HG03175 (cell line): ENCODE measurements at regions not wholly inside any gene's neighbourhood (a gene's known extent, or its start where the extent isn't known, plus 50 kb on each side); places are given as distances from the start of the nearest gene placed in this dataset.
"Not testable (repeated sequence)": the region's sequence is repeated elsewhere in the genome, so short reads cannot be mapped to it uniquely, and the experiment has no call there.

ENCODE experiments used
- ATAC-seq: cut with Tn5 transposase; IDR thresholded peaks from one replicate; pipeline ENCODE4 v1.9.1; 2021; ENCODE audit warnings: mild to moderate bottlenecking, moderate library complexity; ENCODE audit not compliant: unreplicated experiment

GRCh38 chr13:18322821-18323220 is 858.8 kb downstream of the TUBA3C start:
- not testable (repeated sequence) for ATAC-seq

DNA sequence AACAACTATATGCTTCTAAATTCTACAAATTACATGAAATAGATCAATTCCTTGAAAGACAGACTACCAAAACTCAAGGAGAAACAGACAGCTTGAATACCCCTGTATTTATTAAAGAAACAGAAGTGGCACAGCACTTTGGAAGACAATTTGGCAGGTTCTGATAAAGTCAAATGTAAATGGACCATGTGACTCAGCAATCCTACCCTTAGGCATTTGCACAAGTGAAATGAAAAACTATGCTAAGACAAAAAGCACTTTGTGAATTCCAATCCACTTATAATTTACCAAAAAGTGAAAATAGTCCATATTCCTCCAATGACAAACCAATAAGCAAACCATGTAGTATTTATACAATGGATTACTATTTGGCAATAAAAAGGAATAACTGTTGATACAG is 862.0 kb downstream of the TUBA3C start:
- not testable (repeated sequence) for ATAC-seq

- ATAC-seq, result not testable (repeated sequence)
Observed at GRCh38 chr13:18303240-18303813, 878.3 kb downstream of the TUBA3C start.

DNA sequence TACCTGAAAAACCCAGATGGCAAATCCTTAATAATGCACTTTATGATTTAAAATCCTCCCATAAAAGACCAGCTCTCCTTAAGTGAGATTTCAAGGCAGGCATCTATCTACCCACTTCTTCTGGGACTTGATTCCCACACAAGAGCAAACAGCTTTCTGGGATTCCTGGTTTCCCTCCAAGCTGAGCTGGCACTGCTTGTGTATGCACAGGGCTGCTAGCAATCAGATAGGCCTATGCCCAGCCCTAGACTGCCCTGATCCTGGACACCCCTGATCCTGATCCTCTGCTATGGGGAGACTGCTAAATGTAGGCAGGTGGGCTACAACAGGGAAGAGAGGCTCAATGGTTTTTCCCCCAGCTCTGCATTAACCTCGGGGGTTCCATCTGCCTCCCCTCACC is 880.7 kb downstream of the TUBA3C start:
- not testable (repeated sequence) for ATAC-seq

DNA sequence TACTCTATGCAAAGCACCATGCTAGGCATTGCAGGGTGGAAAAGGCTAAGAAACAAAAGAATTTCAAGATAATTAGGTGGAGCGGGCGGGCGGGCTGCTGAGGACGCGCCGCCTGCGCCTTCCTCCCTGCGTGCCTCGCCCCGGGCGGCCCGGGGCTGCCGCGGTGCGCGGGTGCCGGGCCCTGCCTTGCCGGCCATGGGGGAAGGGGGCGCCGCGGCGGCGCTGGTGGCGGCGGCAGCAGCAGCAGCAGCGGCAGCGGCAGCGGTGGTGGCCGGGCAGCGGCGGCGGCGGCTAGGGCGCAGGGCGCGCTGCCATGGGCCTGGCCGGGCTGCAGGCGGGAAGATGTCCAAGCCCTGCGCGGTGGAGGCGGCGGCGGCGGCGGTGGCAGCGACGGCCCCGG is 884.3 kb downstream of the TUBA3C start:
- ATAC-seq, result not testable (repeated sequence)

- not testable (repeated sequence) for ATAC-seq
Observed at GRCh38 chr13:18296617-18297016, 885.0 kb downstream of the TUBA3C start.

DNA sequence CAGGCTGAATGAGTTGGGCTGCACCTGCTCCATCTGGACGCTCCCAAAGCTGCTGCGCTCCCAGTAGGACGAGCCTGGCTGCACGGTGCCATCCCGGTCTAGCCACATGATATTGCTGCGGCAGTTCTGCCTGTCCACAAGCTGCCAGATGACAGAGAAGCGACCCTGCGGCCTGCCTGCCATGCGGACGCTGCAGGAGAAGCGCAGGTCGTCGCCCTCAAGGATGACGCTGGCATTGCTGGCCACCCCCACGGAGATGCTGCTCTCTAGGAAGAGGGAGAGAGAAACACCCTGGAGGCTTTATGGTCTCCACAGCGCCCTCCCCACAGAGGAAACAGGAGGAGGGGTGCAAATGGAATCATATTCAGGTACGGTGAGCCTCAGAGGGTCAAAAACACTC is 887.3 kb downstream of the TUBA3C start:
- ATAC-seq, result not testable (repeated sequence)

DNA sequence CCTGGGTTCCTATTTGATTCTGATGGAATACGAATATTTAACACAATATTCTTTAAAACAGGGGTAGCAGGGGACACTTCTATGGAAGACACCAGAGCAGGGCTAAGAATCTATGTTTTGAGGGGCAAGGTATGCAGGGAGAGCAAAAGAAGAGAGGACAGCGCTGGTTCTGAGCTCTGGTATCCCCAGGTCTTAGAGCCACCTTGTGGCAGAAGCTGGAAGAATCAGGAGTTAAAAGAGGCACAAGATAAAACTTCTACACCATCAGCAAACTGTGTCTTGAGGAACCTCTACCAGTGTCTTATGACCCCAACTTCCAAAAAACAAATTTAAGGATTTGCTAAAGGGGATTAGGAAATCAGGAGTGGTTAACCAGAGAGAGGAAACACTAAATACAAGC is 894.8 kb downstream of the TUBA3C start:
- not testable (repeated sequence) for ATAC-seq

GRCh38 chr13:18285663-18286062 is 896.0 kb downstream of the TUBA3C start:
- ATAC-seq, result not testable (repeated sequence)

DNA sequence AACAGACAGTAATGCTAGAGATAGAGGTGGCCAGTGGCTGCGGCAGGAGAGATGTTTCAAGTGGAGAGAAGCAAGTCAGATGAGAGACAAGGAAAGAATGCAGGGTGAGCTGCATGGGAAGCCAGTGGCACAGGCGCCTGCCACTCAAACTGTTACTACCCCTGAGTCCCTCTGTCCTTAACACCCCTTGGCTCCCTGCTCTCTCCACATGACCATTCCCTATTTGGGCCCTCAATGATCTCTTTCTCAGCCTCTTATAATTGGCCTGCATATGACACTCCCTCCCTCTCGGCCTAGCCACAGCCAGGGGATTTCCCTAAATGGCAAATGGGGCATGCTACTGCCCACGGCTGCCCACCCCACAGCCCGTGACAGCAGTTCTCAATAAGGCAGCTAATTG is 897.6 kb downstream of the TUBA3C start:
- not testable (repeated sequence) for ATAC-seq

DNA sequence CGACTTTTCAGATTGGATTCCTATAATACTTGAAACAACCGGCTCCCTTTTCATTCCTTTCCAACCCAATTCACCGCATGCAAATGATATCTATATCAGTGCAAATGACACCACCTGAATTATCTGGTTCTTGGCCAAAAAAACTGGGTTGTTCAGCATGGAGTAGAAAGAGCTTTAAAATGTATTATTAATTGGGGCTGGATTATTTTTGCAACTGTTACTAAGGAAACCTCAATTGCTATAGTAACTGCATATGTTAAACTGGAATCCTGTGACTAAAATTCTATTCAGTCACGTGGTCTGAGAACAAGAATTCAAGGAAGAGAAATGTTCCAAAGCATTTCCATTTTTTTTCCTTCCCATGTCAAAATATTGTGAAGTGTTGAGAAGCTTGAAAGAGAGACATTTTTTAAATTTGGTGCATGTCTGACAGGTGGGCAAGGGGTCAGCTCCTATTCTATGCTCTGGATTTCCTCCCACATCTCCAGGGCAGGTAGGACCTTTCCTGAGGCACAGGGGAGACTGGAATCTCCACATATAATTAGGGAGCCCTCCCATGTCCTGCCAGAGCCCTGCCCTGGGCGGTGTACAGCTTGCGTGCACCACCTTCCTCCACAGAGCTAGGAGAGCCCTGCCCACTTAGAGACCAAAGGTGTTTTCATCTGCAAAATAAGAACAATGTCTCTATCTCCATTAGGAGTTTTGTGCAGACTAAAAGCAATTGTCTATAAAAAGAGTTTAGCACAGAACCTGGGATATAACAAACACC is 899.6 kb downstream of the TUBA3C start:
- ATAC-seq, result not testable (repeated sequence)

DNA sequence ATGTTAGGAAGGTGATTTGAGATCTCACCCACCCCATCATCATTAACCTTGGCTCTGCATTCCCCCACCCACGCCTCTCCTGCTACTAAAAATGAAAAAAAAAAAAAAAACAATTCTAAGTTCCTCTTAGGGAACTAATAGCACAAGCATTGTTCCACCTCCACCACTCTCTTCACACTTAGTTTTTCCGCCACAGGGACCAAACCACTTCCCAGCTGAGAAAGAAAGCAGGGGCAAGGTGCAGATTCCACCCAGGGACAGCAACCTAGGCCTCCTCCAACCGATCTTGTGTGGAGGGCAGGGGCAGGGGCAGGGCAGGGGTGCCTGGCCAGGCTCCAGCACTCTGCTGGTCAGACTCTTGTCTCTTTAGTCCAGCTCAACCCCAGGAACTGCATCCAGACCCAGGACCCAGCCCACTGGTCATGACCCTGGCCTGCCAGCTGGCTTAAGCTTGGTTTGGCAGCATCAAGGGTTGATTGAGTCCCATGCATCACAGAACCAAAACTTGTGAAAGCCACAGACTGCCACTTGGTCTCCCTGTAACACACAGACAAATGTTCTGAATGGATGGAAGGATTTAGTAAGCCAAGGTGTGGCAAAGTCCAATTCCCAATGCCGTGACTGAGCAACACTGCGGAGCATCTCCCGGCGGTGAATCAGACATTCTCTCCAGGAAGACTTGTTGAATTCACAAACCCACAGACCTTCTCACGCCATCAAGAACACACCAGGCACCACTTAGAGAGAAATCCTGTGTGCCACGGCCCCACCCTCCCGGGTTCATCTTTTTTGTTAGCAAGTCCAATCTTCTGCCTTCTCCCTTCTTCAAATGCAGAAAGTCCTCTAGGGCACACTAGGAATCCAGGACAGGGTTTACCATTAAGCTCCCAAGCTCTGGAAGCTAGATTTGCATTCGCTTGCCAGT is 900.5 kb downstream of the TUBA3C start:
- ATAC-seq, result not testable (repeated sequence)

DNA sequence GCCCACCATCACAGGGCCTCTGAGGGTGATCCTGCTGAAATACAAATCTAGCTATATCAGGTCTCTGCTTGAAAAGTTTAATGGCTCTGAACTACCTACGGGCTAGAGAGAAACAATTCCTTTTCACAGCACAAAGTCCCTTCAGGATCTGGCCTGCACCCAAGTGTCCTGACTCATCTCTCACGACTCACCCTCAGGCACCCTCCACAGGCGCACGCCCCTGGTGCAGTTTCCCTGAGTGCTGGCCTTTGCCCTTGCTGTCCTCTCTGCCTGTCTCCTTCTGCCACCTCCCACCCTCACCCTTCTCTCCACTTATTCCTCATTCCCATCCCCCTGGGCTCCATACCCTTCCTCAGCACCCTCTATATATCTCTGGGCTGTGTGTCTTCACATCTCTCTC is 901.7 kb downstream of the TUBA3C start:
- ATAC-seq, result not testable (repeated sequence)

DNA sequence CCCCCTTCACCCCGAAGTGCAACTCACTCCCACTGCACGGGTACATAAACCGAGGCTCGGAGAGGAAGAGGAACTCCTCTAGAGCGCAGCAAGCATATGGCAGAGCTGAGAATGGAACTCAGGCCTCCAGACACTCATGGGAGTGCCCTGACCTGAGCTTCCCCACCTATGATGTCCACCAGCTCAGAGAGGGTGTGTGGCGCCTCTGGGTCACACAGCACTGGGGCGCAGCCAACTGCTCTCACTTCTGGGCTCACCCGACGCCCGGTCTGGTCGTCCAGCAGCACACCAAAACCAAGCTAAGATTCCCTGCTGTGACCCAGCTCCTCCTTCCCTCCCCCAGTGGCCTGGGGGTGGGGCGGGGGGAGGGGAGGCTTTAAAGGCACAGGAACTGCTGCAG is 904.3 kb downstream of the TUBA3C start:
- not testable (repeated sequence) for ATAC-seq

GRCh38 chr13:18276280-18276679 is 905.3 kb downstream of the TUBA3C start:
- not testable (repeated sequence) for ATAC-seq

GRCh38 chr13:18273785-18274514 is 907.7 kb downstream of the TUBA3C start:
- ATAC-seq, result not testable (repeated sequence)

DNA sequence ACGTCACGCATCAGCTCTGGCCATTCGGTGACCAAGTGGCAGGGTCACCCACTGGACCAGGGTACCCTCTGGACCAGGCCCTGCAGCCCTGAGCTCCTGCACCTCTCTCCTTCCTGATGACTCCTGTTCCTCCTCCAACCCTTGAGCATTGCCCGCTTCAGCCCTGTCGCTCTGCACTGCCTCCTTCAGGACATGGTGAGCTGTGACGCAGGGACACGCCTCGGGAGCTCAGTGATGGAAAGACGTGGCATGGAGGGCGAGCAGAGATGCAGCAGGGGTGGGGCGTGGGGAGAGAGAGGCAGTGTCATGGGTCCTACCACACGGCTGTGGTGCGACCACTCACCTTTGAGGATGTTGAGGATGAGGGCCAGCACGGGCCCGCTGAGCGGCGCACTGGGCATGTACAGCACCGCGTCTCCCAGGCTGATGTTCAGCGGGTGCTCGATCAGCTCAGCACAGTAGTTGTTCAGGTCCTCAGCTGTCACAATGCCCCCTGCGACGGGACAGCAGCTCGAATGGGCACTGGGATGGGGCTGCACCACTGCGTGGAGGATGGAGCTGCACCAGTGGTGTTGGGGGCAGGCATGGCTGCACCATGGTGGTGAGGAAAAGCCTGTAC is 922.7 kb downstream of the TUBA3C start:
- ATAC-seq, result not testable (repeated sequence)

DNA sequence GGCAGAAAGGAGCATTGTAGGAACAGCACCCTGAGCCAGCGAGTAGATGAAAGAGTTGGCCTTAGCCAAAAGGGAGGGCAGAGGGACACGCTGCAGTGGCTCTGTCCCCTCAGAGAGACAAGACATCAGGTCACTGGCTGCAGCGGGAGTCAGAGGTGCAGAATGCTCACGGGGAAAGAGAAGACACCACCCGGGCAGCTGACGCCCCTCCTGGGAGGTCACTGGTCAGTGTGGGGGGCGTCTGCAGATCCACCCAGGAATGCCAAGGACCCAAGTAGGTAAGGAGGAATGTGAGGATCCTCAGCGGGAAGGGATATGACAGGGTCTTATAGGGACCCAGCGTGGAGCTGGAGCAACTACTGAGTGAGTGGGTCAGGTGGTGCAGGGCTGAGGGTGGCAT is 923.9 kb downstream of the TUBA3C start:
- not testable (repeated sequence) for ATAC-seq

- ATAC-seq, result not testable (repeated sequence)
Observed at GRCh38 chr13:18252848-18253247, 928.8 kb downstream of the TUBA3C start.
